AG09309 (cell line): ENCODE measurements at regions not wholly inside any gene's neighbourhood (a gene's known extent, or its start where the extent isn't known, plus 50 kb on each side); places are given as distances from the start of the nearest gene placed in this dataset.

Experiments
- DNase-seq: peaks from one replicate; pipeline ENCODE4 v3.0.0-alpha.2; 2010; ENCODE audit warnings: low read depth
- H3K4me3 ChIP-seq: 2 replicates; pipeline ENCODE4 v1.5.1; 2011; ENCODE audit warnings: mild to moderate bottlenecking, low read depth, low read length, moderate library complexity; ENCODE audit not compliant: control insufficient read depth
- TF ChIP-seq, protein P1 (sequence below): IDR thresholded peaks from 2 replicates; pipeline ENCODE4 v1.5.1; 2011; ENCODE audit warnings: mild to moderate bottlenecking, low read depth, low read length, inconsistent platforms; ENCODE audit not compliant: insufficient read depth, control insufficient read depth; ENCODE audit errors: missing control alignments

DNA sequence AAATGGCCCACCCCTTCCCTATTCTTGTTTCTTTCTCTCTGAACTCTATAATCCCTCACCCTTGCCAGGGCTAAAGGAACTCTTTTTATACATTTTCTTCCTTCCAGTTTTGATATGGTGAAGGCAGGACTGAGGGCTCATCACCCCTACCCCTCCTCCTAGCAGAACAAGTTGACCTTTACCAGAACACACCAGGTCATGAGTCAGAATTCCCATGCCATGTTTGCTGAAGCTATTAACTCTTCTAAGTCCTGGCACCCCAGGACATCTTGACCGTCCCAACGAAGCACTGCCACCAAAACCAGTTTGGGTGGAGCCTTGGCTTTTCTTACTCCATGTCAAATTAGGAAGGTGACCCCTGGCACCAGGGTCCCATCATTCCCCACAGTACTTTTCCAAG is 57.5 kb upstream of the DYNLT3 start:
- TF ChIP-seq, protein P1, sequence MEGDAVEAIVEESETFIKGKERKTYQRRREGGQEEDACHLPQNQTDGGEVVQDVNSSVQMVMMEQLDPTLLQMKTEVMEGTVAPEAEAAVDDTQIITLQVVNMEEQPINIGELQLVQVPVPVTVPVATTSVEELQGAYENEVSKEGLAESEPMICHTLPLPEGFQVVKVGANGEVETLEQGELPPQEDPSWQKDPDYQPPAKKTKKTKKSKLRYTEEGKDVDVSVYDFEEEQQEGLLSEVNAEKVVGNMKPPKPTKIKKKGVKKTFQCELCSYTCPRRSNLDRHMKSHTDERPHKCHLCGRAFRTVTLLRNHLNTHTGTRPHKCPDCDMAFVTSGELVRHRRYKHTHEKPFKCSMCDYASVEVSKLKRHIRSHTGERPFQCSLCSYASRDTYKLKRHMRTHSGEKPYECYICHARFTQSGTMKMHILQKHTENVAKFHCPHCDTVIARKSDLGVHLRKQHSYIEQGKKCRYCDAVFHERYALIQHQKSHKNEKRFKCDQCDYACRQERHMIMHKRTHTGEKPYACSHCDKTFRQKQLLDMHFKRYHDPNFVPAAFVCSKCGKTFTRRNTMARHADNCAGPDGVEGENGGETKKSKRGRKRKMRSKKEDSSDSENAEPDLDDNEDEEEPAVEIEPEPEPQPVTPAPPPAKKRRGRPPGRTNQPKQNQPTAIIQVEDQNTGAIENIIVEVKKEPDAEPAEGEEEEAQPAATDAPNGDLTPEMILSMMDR: no peak
- no peak for DNase-seq
- H3K4me3 ChIP-seq: no peak overlapping the region

DNA sequence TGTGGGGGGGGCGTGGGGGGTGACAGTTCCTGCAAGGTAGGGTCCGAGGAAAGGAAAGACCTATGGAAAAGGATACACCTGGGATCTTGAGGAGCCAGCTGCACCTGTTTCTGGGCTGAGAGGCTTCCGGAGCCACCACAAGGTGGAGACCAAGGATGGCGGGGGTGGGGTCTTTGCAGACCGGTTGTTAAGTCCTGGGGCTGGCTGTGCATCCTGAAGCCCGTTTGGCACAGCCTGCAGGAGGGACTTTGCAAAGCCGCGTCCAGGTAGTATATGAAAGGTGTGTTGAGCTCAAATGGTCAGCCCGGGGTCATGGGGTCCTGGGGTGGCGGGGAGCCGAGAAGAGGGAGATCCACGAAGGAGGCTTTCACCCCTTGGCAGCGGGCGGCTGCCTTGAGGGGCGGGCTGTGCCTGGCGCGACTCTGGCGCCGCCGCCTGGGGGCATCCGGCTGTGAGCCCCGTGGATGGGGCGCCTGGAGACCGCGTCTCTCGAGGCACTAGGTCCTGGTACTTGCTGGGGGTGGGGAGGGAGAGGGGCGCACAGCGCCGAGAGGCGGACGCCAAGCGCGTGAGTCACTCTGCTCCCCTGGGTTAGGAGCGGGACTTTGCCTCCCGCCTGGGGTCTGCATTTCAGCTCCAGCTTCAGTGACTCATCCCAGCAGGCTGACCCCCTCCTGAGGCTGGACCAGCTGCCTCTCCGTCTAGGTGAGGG is 58.2 kb upstream of the DYNLT3 start:
- DNase-seq: no peak
- H3K4me3 ChIP-seq: peak overlapping the region; percentile 42
- TF ChIP-seq, protein P1: peak; percentile 35

GRCh38 chrX:37906357-37906756 is 59.0 kb upstream of the DYNLT3 start:
- DNase-seq: no peak
- TF ChIP-seq, protein P1: no peak
- H3K4me3 ChIP-seq: no peak overlapping the region; the same call in 1 of the 2 replicates

- no peak for DNase-seq
- TF ChIP-seq, protein P1: no peak
- H3K4me3 ChIP-seq: no peak overlapping the region
Measured at GRCh38 chrX:37910186-37910585, 62.8 kb upstream of the DYNLT3 start.

- TF ChIP-seq, protein P1: no peak
- H3K4me3 ChIP-seq: no peak overlapping the region
Measured at GRCh38 chrX:37912304-37912703, 64.9 kb upstream of the DYNLT3 start.

GRCh38 chrX:37912777-37913176 is 65.4 kb upstream of the DYNLT3 start:
- DNase-seq: no peak
- no peak overlapping the region for H3K4me3 ChIP-seq
- TF ChIP-seq, protein P1: no peak

More at GRCh38 chrX:37912304-37912703, 64.9 kb upstream of the DYNLT3 start:
- peak; percentile 10 for DNase-seq
